HG02763 (cell line): ENCODE measurements at regions not wholly inside any gene's neighbourhood (a gene's known extent, or its start where the extent isn't known, plus 50 kb on each side); places are given as distances from the start of the nearest gene placed in this dataset.

ENCODE experiments used
- ATAC-seq: cut with Tn5 transposase; IDR thresholded peaks from one replicate; pipeline ENCODE4 v1.9.1; 2021; ENCODE audit warnings: mild to moderate bottlenecking, moderate library complexity; ENCODE audit not compliant: unreplicated experiment

DNA sequence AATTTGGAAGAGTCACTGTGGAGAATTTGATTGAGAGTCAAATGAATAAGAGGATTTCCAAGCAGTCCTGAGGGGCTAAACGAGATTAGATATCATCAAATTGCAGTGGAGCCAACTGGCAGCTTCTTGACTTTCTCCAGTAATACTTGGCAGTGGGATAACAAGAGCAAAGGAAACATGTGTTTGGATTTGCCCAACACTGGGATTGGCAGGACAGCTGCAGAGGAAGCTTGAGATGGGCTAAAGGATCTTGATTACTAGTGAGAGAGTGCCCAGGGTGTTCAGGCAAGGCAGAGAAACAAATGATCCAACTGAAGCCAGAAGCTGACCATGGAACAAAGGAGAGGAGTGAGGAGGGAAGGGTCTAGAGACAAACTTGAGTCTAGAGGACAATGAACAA is 356.0 kb upstream of the ISL1 start:
- ATAC-seq = no peak

GRCh38 chr5:51028394-51028793 is 354.9 kb upstream of the ISL1 start:
- ATAC-seq = no peak

- no peak for ATAC-seq
Measured at GRCh38 chr5:51033215-51033614, 350.0 kb upstream of the ISL1 start.

DNA sequence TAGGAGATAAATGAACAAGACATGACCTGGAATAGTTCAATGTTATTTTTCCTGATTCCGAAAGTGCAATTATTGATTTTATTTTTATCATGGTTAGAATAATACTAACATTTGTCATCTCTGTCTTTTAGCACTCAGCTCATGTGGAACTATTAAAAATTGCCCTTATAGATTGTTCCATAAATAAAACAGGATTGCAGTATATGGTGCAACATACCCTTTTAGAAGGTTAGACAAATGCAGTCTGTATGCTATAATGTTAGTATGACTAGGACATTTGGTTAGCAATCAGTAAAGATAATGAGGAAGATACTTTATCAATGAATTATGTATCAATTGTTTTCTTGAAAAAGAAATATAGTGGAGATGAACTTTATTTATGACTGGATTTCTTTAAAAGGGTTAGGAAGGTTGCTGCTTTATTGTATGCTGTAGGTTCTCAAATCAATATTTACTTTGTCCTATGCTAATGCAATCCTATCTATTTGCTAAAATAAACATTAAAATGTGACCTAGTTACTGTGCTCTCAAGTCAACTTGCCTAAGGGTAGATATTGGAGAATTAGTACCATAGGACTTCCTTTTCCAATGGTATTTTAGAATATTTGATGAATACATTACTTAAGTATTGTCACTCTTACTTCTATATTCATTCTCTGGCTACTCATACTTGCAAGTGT is 348.9 kb upstream of the ISL1 start:
- no peak for ATAC-seq

GRCh38 chr5:51039424-51040329 is 343.6 kb upstream of the ISL1 start:
- no peak for ATAC-seq

GRCh38 chr5:51043745-51044144 is 339.5 kb upstream of the ISL1 start:
- ATAC-seq = no peak

DNA sequence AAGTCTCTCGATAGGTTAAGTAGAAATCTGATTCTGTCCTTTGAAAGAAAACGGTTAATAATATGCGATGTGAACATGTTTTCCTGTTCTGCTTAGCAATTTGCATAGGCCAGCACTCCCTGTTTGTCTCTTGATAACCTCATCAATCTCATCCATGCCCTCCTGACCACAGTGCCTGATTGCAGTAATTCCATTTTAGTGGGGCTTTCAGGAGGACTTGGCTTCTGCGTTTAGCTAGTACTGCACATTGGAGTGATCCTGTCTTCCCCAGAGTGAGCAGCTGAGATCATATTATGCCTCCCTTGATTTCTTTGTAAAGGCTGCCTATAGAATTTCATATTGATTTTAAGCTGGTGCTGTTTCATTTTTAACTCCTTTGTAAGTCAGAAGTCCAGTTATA is 335.9 kb upstream of the ISL1 start:
- ATAC-seq = no peak

GRCh38 chr5:51053361-51053760 is 329.9 kb upstream of the ISL1 start:
- no peak for ATAC-seq

DNA sequence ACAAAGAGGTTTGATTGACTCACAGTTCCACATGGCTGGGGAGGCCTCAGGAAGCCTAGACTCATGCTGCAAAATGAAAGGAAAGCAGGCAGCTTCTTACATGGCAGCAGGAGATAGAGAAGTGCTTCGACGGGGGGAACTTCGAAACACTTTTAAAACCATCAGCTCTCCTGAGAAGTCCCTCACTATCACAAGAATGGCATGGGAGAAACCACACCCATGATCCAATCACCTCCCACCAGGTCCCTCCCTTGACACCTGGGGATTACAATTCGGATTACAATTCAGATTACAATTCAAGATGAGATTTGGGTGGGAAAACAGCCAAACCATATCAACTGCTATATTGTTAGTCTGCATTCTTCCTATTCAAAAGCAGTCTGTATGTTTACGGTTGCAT is 322.3 kb upstream of the ISL1 start:
- no peak for ATAC-seq

DNA sequence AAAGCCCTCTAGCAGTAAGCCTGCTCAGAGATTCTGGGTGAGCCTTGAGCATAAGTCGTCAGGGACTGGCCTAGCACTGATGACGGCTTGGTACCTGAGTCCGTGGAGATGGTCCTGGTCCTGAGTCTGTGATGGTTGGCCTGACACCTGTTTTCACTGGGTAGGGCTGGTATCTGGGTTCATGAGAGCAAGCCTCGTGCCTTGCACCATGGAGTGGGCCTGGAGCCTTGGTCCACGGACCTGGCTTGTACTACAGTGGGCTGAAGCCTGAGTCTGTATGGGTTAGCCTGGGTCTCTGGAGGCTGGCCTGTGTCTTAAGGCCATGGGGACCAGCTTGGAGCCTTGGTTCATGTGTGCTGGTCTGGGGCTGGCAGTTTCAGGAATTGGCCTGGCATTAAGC is 310.3 kb upstream of the ISL1 start:
- ATAC-seq = no peak

- ATAC-seq = no peak
Measured at GRCh38 chr5:51082741-51083140, 300.5 kb upstream of the ISL1 start.

- ATAC-seq = no peak
Measured at GRCh38 chr5:51091816-51092215, 291.4 kb upstream of the ISL1 start.

GRCh38 chr5:51095486-51095885 is 287.8 kb upstream of the ISL1 start:
- no peak for ATAC-seq

DNA sequence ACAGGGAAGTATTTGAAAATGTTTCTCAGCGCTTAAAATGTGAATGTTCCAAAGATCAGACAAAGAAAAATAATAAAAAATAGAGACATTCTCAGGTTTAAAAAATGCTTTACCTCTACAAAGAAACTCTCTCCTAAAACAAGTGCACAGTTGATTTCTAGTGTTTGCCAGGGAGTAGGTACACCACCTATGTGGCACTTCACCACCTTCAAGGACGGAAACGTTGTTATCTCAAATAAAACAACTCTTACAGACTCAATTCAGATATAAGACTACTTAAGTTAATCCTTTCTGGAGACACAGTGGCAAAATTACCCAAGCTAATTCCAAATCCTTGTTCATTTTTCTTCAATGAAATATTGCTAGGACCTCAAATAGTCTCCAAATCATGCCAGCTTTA is 286.4 kb upstream of the ISL1 start:
- no peak for ATAC-seq

DNA sequence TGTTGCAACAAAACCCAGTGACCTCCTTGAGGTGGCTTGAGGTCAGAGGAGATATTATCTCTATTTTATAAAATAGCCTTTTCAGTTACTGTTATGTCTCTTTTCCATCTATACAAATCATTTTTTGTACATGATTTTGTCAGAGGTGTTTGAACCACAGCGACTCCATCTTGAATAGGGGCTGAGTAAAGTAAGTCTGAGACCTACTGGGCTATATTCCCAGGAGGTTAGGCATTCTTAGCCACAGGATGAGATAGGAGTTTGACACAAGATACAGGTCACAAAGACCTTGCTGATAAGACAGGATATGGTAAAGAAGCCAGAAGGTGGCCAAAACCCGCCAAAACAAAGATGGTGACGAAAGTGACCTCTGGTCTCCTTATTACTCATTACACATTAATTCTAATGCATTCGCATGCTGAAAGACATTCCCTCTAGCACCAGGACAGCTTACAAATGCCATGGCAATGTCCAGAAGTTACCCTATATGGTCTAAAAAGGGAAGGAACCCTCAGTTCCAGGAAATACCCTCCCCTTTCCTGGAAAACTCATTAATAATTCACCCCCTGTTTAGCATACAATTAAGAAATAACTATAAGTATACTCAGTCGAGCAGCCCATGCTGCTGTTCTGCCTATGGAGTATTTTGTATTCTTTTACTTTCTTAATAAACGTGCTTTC is 283.9 kb upstream of the ISL1 start:
- no peak for ATAC-seq

DNA sequence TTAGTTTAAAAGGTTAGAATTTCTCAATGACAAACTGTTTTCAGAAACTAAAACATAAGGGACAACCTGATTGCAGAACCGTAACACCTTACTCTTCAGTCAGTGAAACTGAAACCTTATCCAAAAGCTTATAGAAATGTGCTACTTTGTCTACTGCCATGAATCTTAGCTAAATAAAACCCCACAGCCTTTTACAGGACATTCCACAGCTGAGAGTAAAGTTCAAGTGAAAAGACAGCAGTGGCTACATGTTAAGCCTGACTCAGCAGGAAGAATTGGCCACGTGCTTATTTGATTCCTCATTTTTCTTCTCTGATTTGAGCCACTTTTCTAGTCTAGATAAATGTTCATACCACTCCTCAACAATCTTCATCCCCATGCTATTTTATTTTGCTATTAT is 278.7 kb upstream of the ISL1 start:
- no peak for ATAC-seq

DNA sequence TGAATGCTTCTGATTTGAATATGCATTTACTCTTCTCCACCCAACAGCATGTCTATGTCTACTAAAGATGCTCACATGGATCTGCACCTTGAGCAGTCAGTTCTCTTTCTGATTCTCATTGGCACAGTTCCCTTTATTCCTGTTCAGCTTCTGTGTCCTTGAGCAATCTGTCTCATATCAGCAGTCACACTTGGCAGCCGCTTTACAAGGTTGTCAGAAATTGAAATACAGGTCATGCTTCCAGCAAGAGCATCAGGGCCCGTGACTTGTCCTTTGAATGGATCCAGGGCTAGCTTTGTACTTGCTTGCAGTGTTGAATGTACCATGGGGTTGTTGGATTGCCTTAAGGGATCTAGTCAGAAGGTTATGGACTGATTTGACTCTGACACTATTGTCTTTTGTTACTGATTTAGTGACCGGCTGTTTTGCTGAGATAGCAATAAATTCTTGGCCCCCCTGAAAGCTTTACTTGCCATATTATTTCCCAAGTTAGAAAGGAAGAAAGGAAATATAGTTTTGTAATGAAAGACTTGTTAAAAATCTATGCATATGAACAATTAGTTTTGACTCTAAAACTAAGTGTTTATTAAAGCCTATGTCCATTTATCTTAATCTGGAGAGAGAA is 273.4 kb upstream of the ISL1 start:
- ATAC-seq = no peak

GRCh38 chr5:51131266-51131665 is 252.0 kb upstream of the ISL1 start:
- no peak for ATAC-seq

- ATAC-seq = no peak
Measured at GRCh38 chr5:51138164-51138563, 245.1 kb upstream of the ISL1 start.

GRCh38 chr5:51148437-51148836 is 234.8 kb upstream of the ISL1 start:
- no peak for ATAC-seq

- ATAC-seq = no peak
Measured at GRCh38 chr5:51156222-51156621, 227.0 kb upstream of the ISL1 start.
